Stomach (tissue), 4 donors: ENCODE measurements at regions not wholly inside any gene's neighbourhood (a gene's known extent, or its start where the extent isn't known, plus 50 kb on each side); places are given as distances from the start of the nearest gene placed in this dataset.

Experiments used
- POLR2AphosphoS5 ChIP-seq, 3 donors: sonication (generic); formaldehyde crosslinking; IDR thresholded peaks; one replicate each; pipeline ENCODE4 v1.6.1; 2016; ENCODE audit warnings: antibody characterized with exemption in 3 of 3
- TF ChIP-seq, protein P1 (sequence below), 7 experiments: fragments of 450-650 bp in 4 of 7; fragments of 200-600 bp in 3 of 7; sonication (generic) in 3 of 7; IDR thresholded peaks; one replicate each; pipeline ENCODE4 v1.5.1; 2016 to 2019; ENCODE audit warnings: antibody characterized with exemption in 7 of 7, control low read depth in 2 of 7, mild to moderate bottlenecking in 1 of 7

DNA sequence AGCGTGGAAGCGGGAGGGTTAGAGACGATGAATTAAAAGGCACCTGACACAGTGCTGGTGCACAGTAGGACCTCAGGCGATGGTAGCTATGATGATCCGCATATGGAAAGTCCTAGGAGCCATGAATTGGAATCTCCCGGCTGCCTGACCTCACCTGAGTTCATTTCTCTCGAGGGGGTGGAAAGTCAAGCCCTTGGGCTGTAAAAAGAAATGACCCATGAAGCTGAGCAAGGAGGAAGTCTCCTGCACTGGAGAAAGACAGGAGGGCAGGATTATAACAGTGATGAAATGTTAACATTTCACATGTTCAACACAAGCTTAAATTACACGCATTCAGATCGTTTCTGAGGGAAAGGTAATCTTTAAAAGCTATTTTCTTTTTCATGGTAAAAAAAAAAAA, 481.2 kb downstream of the MATN1 start:
- no peak for TF ChIP-seq POLR2AphosphoS5 (IDR thresholded peaks at IDR 0.05)
- TF ChIP-seq, protein P1, sequence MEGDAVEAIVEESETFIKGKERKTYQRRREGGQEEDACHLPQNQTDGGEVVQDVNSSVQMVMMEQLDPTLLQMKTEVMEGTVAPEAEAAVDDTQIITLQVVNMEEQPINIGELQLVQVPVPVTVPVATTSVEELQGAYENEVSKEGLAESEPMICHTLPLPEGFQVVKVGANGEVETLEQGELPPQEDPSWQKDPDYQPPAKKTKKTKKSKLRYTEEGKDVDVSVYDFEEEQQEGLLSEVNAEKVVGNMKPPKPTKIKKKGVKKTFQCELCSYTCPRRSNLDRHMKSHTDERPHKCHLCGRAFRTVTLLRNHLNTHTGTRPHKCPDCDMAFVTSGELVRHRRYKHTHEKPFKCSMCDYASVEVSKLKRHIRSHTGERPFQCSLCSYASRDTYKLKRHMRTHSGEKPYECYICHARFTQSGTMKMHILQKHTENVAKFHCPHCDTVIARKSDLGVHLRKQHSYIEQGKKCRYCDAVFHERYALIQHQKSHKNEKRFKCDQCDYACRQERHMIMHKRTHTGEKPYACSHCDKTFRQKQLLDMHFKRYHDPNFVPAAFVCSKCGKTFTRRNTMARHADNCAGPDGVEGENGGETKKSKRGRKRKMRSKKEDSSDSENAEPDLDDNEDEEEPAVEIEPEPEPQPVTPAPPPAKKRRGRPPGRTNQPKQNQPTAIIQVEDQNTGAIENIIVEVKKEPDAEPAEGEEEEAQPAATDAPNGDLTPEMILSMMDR (IDR thresholded peaks at IDR 0.05): no peak
